DMS 273 (cell line): ENCODE measurements at regions not wholly inside any gene's neighbourhood (a gene's known extent, or its start where the extent isn't known, plus 50 kb on each side); places are given as distances from the start of the nearest gene placed in this dataset.

Experiments
- DNase-seq: peaks from one replicate; lab custom pipeline; 2025; ENCODE audit not compliant: unreplicated experiment; lab: John Stamatoyannopoulos, UW

- DNase-seq = no peak
Measured at GRCh38 chr11:104301776-104302175, 137.8 kb upstream of the PDGFD start.

- no peak for DNase-seq
Measured at GRCh38 chr11:104291646-104292045, 127.7 kb upstream of the PDGFD start.

GRCh38 chr11:104286129-104286528 is 122.2 kb upstream of the PDGFD start:
- no peak for DNase-seq

- no peak for DNase-seq
Measured at GRCh38 chr11:104279587-104279986, 115.6 kb upstream of the PDGFD start.

- no peak for DNase-seq
Measured at GRCh38 chr11:104275992-104276391, 112.0 kb upstream of the PDGFD start.

GRCh38 chr11:104260456-104260855 is 96.5 kb upstream of the PDGFD start:
- DNase-seq = no peak

- no peak for DNase-seq
Measured at GRCh38 chr11:104259121-104259610, 95.2 kb upstream of the PDGFD start.

GRCh38 chr11:104256525-104256924 is 92.6 kb upstream of the PDGFD start:
- DNase-seq = peak; percentile 12

GRCh38 chr11:104254347-104254746 is 90.4 kb upstream of the PDGFD start:
- DNase-seq = peak; percentile 65

- DNase-seq = no peak
Measured at GRCh38 chr11:104246590-104246989, 82.6 kb upstream of the PDGFD start.

- no peak for DNase-seq
Measured at GRCh38 chr11:104238916-104239315, 75.0 kb upstream of the PDGFD start.

GRCh38 chr11:104225047-104225446 is 61.1 kb upstream of the PDGFD start:
- DNase-seq = no peak

GRCh38 chr11:104222464-104222863 is 58.5 kb upstream of the PDGFD start:
- DNase-seq = peak; percentile 1

- no peak for DNase-seq
Measured at GRCh38 chr11:104221455-104221854, 57.5 kb upstream of the PDGFD start.

- no peak for DNase-seq
Measured at GRCh38 chr11:104219096-104219495, 55.1 kb upstream of the PDGFD start.

- DNase-seq = no peak
Measured at GRCh38 chr11:104214517-104214916, 50.6 kb upstream of the PDGFD start.
